Neural progenitor cell (in vitro differentiated cells): ENCODE measurements at regions not wholly inside any gene's neighbourhood (a gene's known extent, or its start where the extent isn't known, plus 50 kb on each side); places are given as distances from the start of the nearest gene placed in this dataset.

ENCODE experiments used
- CTCF ChIP-seq: fragments of 200-600 bp; sonication (generic); IDR thresholded peaks from 2 replicates; pipeline ENCODE4 v1.5.1; 2017; ENCODE audit warnings: antibody characterized with exemption, mild to moderate bottlenecking
- EZH2 ChIP-seq: fragments of 200-600 bp; sonication (generic); IDR thresholded peaks from 2 replicates; pipeline ENCODE4 v1.6.1; 2017; ENCODE audit warnings: antibody characterized with exemption, mild to moderate bottlenecking, moderate library complexity

DNA sequence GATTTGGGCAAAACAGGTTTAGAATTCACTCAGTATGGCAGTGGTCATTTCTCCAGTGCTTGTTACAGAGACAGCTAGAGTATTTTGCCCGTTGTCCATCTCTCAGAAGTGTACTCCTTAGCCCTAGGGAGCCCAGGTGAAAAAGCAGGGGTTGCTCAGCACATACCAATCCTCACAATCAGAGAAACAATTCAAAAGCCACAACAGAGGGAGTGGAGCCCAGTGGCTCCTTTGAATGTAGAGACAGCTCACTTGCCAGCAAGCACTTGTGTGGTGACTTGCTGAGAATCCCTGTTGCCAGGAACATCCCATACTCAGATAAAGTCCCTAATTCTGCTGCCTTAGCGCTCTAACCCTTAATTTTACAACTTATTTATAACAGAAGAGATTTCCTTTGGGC lies 1488.3 kb downstream of the RPA4 start:
- no peak for TF ChIP-seq CTCF
- no peak for TF ChIP-seq EZH2
